Right cardiac atrium (tissue), 5 donors: ENCODE measurements at regions not wholly inside any gene's neighbourhood (a gene's known extent, or its start where the extent isn't known, plus 50 kb on each side); places are given as distances from the start of the nearest gene placed in this dataset.

Experiments used
- ATAC-seq, 2 donors: fragments of 200-7000 bp; cut with Tn5 transposase; one replicate each; pipeline versions ENCODE4 v1.8.0 to v1.9.1; 2020; ENCODE audit warnings: moderate library complexity in 2 of 2, mild to moderate bottlenecking in 1 of 2
- DNase-seq, 3 donors: peaks; one replicate each; pipeline ENCODE4 v3.0.0-alpha.2; 2020
- H3K27ac ChIP-seq: one replicate; pipeline ENCODE4 v1.5.1; 2013; ENCODE audit warnings: mild to moderate bottlenecking, low read length, control low read depth, moderate library complexity
- H3K27me3 ChIP-seq: one replicate; pipeline ENCODE4 v1.6.1; 2013; ENCODE audit not compliant: control insufficient read depth, insufficient read depth
- H3K4me1 ChIP-seq: one replicate; pipeline ENCODE4 v1.6.1; 2013; ENCODE audit warnings: low read length; ENCODE audit not compliant: control insufficient read depth, insufficient read depth
- H3K4me3 ChIP-seq: one replicate; pipeline ENCODE4 v1.5.1; 2013; ENCODE audit warnings: low read length, control low read depth
- H3K9me3 ChIP-seq: one replicate; pipeline ENCODE4 v1.6.1; 2013; ENCODE audit warnings: low read length; ENCODE audit not compliant: control insufficient read depth
- WGBS: extraction: QIAGEN DNeasy Blood & Tissue Kit; methylation state at CpG from one replicate; pipeline ENCODE4 v1.1.7; 2013; 5-methylcytosine and 5-hydroxymethylcytosine counted together
- intact Hi-C, 4 donors: fragments of 100-400 bp; cut with DNase I; formaldehyde crosslinking; loops; one replicate each; pipeline versions ENCODE4 v1.11.0 to v1.14.0; 2022 to 2023
- donor health status: healthy with polysubstance abuse.
- donor health status: DM: no; HTN: yes; CAD: no.
- donor health status: DM: no; HTN: no; CAD: no.
- donor health status: DM: no; HTN: yes; CAD: no; lungs with severe emphysema.
- donor health status: DM: yes; HTN: yes; CAD: no.

DNA sequence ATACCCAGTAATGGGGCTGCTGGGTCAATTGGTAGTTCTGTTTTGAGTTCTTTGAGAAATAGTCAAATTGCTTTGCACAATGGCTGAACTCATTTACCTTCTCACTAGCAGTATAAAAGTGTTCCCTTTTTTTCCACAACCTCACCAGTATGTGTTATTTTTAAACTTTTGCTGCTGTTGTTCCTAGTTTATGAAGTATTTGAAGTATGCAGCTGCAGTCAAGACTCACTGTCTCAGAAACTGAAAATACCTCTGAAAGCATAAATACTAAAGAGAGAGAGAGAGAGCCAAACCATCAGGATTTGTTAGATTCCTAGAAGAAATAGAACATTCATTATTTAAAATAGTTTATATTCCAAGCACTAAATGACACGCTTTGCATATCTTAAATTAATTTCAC, 764.2 kb downstream of the NTRK3 start:
- peaks cover 2% of the 10 kb centered on the region for H3K4me1 ChIP-seq
- no peaks in the 10 kb centered on the region for H3K9me3 ChIP-seq
- 92% methylated on average over 1 of the region's 1 CpG for WGBS
- DNase-seq (no peak), ATAC-seq (no peak)
- intact Hi-C loops, result no loop called here
- H3K27me3 ChIP-seq, result no peaks in the 10 kb centered on the region
- H3K27ac ChIP-seq, result no peak overlapping the region
- H3K4me3 ChIP-seq, result no peak overlapping the region

DNA sequence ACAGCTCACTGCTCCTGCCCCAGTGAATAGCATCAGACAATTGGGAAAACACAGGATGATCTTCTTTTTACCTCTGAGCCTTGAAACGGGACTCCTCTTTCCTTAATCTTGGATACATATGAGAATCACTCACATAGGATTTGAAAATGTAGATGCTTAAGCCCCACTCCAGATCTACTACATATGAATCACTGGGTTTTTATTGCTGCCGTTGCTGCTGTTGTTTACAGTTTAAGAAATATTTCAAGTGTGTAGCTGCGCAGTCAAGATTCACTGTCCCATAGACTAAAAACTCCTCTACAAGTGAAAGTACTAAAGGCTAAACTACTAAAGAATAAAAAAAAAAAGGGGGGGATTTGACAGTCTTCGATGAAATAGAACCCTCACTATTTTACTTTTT, 765.9 kb downstream of the NTRK3 start:
- 83% methylated on average over 4 of the region's 4 CpGs for WGBS
- ATAC-seq, result no peak
- no peak overlapping the region for H3K4me3 ChIP-seq
- no peaks in the 10 kb centered on the region for H3K27me3 ChIP-seq
- H3K4me1 ChIP-seq, result no peaks in the 10 kb centered on the region
- intact Hi-C loops, result no loop called here
- no peak overlapping the region for H3K27ac ChIP-seq
- DNase-seq, result no peak
- H3K9me3 ChIP-seq, result no peaks in the 10 kb centered on the region

DNA sequence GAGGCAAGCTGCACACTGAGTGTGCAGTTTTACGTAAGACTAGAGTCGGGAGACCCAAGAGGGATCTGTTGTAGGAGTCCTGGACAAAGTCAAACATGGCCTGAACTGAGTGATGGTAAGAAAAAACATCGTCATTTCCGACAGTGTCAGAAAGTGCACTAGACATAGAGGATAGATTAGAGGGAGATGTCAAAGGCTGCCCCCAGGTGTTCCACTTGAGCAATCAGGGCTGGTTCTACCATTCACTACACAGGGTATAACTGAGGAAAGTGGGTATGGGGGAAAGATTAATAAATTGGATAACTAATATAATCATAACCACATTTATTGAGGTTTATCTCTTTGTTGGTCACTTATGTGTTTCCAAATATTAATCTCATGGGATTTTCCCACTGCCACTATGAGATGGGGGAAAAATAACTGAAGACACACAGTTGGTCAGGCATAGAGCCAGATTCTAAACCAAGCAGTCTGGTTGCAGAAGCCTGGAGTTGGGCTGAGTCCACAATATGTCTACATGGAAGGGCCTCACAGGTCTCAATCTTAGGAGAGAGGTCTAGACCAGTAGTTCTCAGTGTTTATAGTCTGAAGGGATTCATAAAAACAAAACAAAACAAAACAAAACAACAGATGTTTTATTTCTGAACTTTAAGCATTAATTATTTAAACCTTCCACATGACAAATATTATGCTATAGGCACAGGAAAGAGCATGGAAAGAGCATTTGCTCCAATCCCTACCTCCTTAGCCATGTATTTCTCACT, 766.5 kb downstream of the NTRK3 start:
- H3K4me1 ChIP-seq, result no peaks in the 10 kb centered on the region
- H3K9me3 ChIP-seq, result no peaks in the 10 kb centered on the region
- no peak for ATAC-seq
- H3K27ac ChIP-seq, result no peak overlapping the region
- WGBS, result 76% methylated on average over 4 of the region's 4 CpGs
- DNase-seq, result no peak
- no peak overlapping the region for H3K4me3 ChIP-seq
- intact Hi-C loops, result no loop called here
- H3K27me3 ChIP-seq, result no peaks in the 10 kb centered on the region

DNA sequence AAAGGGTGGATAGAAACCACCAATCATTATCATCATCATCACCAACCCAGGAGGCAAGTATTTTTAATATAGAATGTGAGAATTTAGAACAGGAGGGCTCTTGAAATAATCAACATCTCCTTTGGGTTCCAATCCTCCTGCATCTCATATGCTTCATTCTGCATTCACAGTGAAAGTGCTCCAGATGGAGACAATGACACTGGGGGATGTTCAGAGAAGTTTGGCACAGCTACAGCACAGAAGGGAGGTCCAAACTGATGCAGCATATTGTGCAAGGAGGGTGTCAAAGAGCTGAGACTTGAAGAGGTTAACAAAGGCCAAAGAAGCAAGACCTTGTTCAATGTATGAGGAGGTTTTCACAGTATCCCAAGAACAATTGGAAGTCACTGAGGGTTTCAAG, 767.1 kb downstream of the NTRK3 start:
- ATAC-seq (no peak), DNase-seq (no peak)
- no peak overlapping the region for H3K4me3 ChIP-seq
- no peaks in the 10 kb centered on the region for H3K9me3 ChIP-seq
- no peaks in the 10 kb centered on the region for H3K4me1 ChIP-seq
- intact Hi-C loops, result no loop called here
- no peaks in the 10 kb centered on the region for H3K27me3 ChIP-seq
- H3K27ac ChIP-seq, result no peak overlapping the region

DNA sequence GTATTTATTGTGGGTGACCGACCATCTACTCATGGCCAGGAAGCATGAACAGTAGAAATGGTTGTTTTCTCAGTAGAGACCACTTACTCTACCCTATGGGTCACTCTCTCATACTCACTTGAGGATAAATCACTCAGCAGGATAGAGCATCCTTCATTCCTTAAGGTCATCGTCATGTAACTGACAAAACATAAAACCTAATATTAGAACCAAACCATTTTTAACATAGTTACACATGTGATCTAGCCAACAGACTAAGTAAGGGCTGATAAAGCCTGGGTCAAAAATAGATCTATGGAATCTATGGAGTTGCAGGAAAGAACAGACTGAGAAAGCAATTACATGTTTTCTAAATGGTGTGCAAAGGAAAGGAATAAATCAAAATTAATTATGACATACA, 769.1 kb downstream of the NTRK3 start:
- intact Hi-C loops, result no loop called here
- no peak overlapping the region for H3K4me3 ChIP-seq
- 44% methylated on average over 2 of the region's 2 CpGs for WGBS
- H3K27me3 ChIP-seq, result no peaks in the 10 kb centered on the region
- DNase-seq (no peak), ATAC-seq (peak; percentile 37 to 63)
- no peaks in the 10 kb centered on the region for H3K4me1 ChIP-seq
- H3K9me3 ChIP-seq, result no peaks in the 10 kb centered on the region
- no peak overlapping the region for H3K27ac ChIP-seq

DNA sequence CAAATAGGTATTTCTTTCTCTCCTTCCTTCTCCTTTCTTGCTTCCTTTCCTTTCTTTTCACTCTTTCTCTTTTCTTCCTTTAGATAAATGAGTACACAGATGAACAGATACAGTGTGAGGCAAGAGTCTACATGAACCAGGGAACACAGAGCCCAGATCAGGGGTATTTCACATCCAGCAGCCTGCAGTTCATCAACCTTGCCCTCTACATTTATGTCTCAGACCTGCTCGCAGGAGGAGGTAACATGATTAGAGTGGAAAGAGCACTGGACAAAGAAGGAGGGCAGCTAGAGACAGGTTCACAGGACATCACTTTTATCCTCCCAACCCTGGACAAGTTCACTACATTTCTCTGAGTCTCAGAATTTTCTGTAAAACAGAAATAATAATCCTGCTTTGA, 773.1 kb downstream of the NTRK3 start:
- intact Hi-C loops, result no loop called here
- H3K27ac ChIP-seq, result no peak overlapping the region
- H3K4me1 ChIP-seq, result no peaks in the 10 kb centered on the region
- H3K27me3 ChIP-seq, result no peaks in the 10 kb centered on the region
- DNase-seq, result no peak
- no peak for ATAC-seq
- 68% methylated on average over 1 of the region's 1 CpG for WGBS
- no peaks in the 10 kb centered on the region for H3K9me3 ChIP-seq
- H3K4me3 ChIP-seq, result no peak overlapping the region

DNA sequence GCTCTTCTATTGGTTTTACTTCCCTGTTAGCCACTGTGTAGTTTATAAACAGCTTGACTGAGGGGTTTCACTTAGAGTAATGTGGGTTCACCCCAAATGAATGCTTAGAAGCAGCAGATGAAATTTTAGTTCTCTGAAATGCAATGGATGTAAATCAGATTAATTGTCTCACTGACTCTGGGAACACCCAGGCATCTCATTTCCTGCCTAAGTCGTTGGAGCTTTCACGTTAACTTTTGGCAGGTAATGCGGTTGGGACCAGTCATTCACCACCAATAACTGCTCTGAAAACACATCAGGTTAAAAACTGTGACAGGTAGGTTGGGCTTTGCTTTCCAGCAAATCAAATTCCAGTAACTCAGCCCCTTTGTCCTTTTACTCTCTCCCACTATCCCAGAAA, 775.4 kb downstream of the NTRK3 start:
- H3K4me3 ChIP-seq, result no peak overlapping the region
- DNase-seq (no peak), ATAC-seq (no peak)
- peaks cover 1% of the 10 kb centered on the region for H3K4me1 ChIP-seq
- no peaks in the 10 kb centered on the region for H3K27me3 ChIP-seq
- intact Hi-C loops, result no loop called here
- 66% methylated on average over 3 of the region's 3 CpGs for WGBS
- no peak overlapping the region for H3K27ac ChIP-seq
- no peaks in the 10 kb centered on the region for H3K9me3 ChIP-seq

DNA sequence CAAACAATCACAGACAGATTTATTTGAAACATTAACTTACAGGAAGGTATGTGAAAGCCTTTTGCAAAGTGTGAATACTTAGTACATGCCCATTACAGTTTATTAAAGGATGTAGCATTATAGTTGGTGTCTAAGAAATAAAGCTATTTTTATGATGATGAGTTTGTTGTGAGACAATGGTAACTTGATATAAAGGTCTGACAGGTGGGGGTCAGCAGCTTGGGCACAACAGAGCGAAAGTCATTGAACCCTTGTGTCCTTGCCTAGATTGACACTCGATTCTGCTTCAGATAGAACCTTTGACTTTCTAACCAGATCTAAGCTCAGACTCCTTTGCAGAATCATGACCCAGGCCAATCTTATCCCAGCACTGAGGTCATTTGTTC, 777.9 kb downstream of the NTRK3 start:
- WGBS, result 89% methylated on average over 2 of the region's 2 CpGs
- intact Hi-C loops, result no loop called here
- ATAC-seq (no peak), DNase-seq (no peak)
- Histone ChIP-seq H3K27ac (no peak overlapping the region), H3K27me3 (no peaks in the 10 kb centered on the region), H3K9me3 (no peaks in the 10 kb centered on the region), H3K4me1 (peaks cover 1% of the 10 kb centered on the region), H3K4me3 (no peak overlapping the region)

DNA sequence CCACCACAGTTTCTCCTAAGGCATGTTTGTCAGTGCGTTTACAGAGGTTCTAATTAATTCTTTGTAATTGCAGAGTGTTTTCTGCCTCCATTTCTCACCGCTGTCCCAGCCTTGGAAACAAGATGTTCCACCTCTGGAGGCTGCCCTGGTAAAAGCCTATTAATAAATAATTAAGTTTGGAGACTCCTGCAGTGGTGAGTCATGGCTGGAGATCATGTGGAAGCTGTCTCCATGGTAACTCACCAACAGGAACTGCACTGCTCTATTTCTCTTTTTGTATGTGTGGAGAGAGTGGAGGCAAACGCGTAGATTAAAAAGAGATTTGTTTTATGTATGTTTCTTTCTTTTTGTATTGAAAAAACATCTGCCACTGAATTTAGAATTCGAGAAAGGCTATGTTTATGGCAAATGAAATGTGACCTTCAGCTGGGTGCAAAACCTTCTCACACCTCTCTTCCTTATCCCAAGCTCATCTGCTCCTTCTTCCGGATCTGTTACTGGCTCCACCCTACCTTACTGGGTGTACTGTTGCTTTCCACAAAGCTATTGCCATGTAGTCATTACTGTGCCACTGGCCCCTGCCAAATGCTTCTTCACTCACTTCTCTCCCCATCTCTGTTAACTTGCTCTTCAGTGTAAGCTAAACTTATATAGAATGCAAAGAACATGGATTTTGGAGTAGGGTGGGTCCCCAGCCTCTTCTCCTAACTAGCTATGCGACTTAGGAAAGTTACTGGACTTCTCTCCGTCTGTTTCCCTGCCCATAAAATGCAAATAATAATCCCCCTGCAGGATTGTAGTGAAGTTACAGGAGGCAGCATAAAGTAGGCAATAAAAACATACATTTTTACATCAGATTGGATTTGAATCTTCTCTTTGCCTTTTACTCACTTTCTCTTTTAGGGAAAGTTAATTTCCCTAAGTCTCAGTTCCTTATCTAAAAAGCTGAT, 778.5 kb downstream of the NTRK3 start:
- H3K4me1 ChIP-seq, result peaks cover 1% of the 10 kb centered on the region
- DNase-seq (peak in 2 of 3 donors; percentile 16 to 39), ATAC-seq (peak; percentile 92 to 95)
- peak overlapping the region; percentile 62 for H3K27ac ChIP-seq
- H3K4me3 ChIP-seq, result no peak overlapping the region
- intact Hi-C loops, result no loop called here
- H3K27me3 ChIP-seq, result no peaks in the 10 kb centered on the region
- 30% methylated on average over 8 of the region's 8 CpGs for WGBS
- H3K9me3 ChIP-seq, result no peaks in the 10 kb centered on the region

DNA sequence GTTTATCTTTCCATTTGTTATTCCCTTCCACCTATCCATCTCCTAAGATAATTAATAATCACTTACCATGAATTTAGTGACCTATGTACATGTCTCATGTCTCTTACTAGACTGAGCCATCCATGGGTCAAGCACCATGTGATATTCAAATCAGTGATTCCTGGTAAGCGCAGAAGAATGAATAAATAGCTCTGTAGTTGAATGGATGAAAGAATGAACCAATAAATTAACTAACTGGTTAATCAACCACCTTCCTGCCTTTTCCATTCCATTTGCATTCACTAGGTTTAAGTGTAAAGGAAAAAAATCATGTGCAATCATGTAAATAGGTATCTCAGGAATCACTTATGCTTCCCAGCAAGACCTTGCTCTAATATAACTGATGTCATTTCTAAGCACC, 779.5 kb downstream of the NTRK3 start:
- Histone ChIP-seq H3K27me3 (no peaks in the 10 kb centered on the region), H3K27ac (no peak overlapping the region), H3K9me3 (no peaks in the 10 kb centered on the region), H3K4me1 (peaks cover 1% of the 10 kb centered on the region), H3K4me3 (no peak overlapping the region)
- intact Hi-C loops, result no loop called here
- DNase-seq (no peak), ATAC-seq (no peak)
- WGBS, result 97% methylated on average over 1 of the region's 1 CpG

DNA sequence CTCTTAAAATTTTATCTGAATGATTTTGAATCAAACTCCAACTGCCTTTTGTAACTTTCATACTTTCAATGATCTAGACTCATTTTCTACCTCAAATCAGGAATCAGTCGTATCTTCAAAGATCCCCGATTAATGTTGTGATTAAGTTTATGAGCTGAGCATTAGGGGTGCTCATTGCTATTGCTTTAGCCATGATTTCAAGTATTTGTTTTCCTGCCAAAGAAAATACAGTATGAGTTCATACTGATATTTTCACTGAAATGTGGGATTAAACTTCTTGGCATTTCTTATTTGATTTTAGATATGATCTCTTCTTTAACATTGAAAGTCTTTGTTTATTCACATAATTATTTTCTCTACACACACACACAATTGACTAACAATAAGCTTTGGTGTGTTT, 785.6 kb downstream of the NTRK3 start:
- no peak overlapping the region for H3K27ac ChIP-seq
- no peak overlapping the region for H3K4me3 ChIP-seq
- DNase-seq (no peak), ATAC-seq (no peak)
- H3K4me1 ChIP-seq, result no peaks in the 10 kb centered on the region
- WGBS, result 40% methylated on average over 2 of the region's 2 CpGs
- no peaks in the 10 kb centered on the region for H3K9me3 ChIP-seq
- H3K27me3 ChIP-seq, result no peaks in the 10 kb centered on the region
- intact Hi-C loops, result no loop called here
